NCI-H524 treated with DMSO at 0.1 percent for 48 hours (cell line): ENCODE measurements at regions not wholly inside any gene's neighbourhood (a gene's known extent, or its start where the extent isn't known, plus 50 kb on each side); places are given as distances from the start of the nearest gene placed in this dataset.

Experiments
- DNase-seq: peaks from one replicate; lab custom pipeline; 2025; lab: John Stamatoyannopoulos, UW

GRCh38 chr1:114342376-114342775 is 168.6 kb downstream of the TRIM33 start:
- no peak for DNase-seq

GRCh38 chr1:114341856-114342255 is 169.1 kb downstream of the TRIM33 start:
- no peak for DNase-seq

- DNase-seq = no peak
Measured at GRCh38 chr1:114341299-114341698, 169.7 kb downstream of the TRIM33 start.

DNA sequence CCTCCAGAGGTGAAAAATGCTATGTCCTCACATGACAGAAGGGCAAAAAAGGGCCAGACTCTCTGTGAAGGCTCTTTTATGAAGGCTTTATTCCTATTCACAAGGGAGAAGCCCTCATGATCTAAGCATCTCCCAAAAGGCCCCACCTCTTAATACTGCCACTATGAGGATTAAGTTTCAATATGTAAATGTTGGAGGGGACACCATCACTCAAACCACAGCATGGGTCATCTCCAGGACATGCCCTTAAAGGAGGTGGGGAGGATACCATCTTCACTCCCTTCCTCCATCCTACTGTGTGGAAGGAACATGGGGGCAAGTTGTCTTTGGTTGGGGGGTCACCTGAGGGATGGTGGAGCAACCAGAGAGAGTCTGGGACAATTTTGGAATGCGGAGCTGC is 170.1 kb downstream of the TRIM33 start:
- DNase-seq = no peak

DNA sequence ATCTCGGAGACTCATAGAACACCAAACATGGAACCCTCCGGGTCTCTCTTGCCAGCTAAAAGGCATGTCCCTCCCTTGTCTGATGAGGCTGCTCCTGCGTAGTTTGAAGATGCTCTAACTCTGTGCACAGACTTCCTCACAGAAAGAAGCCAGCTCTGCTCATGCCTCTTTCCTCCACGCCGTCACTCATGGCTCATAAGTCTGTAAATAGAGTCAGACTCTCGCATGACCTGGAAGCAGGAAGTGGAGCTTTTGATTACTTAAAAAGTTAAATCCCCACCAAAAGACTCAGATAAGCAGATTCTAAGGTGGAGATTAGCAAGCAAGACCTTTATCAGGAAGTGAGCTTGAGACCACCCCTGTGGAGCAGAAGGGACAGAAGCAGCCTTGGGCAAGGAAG is 171.6 kb downstream of the TRIM33 start:
- DNase-seq = no peak

- peak; percentile 19 for DNase-seq
Measured at GRCh38 chr1:114338191-114338890, 172.7 kb downstream of the TRIM33 start.

GRCh38 chr1:114337417-114337816 is 173.6 kb downstream of the TRIM33 start:
- no peak for DNase-seq

GRCh38 chr1:114336360-114336759 is 174.6 kb downstream of the TRIM33 start:
- DNase-seq = no peak

- no peak for DNase-seq
Measured at GRCh38 chr1:114335273-114335672, 175.7 kb downstream of the TRIM33 start.

DNA sequence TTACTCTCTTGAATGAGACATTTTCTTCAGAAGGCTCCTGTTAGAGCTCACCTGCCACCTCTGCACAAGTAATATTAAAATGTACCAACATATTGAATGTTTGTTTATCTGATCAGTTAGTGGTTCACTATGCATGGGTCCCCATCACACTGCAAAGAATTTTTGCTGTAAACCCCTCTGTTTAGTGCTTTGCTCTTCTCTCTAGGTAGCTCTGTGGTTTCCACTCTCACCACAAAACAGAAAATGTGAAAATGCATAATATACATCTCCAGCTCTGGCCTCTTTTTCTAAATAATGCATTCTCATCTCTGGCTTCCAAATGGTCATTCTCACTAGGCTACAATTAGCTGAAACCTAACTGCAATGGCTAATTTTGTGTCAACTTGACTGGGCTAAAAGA is 176.7 kb downstream of the TRIM33 start:
- DNase-seq = no peak

GRCh38 chr1:114333690-114334089 is 177.3 kb downstream of the TRIM33 start:
- DNase-seq = no peak

GRCh38 chr1:114331936-114332335 is 178.3 kb upstream of the SYT6 start:
- no peak for DNase-seq

DNA sequence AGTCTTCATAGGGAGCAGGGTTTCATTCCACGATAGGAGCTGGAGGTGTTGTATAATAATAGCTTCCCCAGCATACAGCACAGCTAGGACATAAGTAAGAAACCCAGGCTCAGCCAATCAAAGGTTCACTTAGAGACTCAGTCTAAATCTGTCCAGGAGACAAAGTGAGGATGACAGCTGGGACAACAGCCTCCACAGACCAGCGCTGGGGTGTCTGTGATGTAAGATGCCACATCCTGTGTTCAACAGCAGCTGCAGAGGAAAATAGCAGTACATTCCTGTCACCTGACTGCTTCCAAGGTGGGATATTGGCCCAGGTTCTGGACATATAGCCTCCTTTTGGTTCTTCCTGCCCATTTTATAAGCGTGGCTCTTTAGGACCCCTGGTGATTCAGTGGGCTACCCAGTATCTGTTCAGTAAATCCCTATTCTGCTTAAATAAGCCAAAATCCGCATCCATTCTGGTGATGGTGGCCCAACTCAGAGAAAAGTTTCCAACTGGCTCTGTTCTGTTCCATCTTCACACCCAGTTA is 176.8 kb upstream of the SYT6 start:
- no peak for DNase-seq

DNA sequence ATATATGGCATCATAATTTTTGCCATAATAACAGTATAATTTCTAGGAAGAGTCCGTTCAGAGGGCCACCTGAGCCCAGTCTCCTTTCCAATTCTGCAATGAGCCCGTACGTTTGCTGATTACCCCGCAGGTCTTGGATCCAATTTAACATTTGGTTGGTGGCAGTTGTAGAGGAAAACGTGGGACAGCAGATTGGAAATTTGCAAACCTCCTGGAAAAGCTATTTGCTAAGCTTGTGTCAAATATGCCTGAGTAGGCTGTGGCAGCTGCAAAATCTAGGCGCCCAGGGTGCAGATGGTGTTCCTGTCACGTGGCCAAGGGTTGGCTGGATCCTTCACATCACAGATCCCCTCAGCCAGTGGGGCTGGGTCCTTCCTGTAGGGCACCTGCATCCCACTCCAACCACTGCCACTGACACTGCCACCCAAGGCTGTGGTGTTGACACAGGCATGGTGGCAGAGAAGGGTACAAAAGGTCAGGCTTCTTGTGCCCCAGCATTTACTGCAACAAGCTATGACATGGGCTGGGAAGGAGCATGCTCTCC is 174.8 kb upstream of the SYT6 start:
- DNase-seq = peak; percentile 54

GRCh38 chr1:114324662-114324965 is 170.9 kb upstream of the SYT6 start:
- no peak for DNase-seq

DNA sequence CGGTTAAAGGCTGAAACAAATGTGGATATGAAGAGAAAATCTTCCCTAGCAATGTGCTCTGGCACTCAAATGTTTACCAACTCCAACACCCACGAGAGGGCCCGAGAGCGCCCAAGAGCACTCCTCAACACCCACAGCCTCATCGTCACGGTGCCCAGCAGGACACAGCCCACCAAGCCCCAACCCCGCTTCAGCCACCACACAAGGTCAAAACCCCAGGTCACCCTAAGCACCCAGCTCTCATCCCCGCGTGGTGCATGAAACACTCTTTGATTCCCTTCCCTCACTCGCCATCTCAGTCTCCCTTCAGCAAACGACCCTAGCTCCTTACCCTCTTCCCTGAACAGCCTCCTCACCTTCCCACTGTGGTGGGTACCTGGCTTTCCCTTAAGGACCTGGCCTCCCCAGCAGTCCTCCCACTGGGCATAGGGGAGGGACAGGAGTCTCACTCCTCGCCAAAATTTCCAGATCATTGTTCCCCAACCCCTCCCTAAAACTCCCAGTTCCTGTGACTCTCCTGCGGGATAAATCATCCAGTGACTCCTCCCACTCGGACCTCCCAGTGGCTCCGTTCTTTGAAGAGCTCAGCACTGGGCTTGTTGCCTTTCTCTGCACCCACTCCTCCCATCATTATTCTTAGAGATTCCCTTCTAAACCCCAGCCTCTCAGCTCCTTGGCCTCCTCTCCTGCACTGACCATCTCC is 170.4 kb upstream of the SYT6 start:
- DNase-seq = no peak

GRCh38 chr1:114322734-114323133 is 169.1 kb upstream of the SYT6 start:
- no peak for DNase-seq

GRCh38 chr1:114322207-114322606 is 168.5 kb upstream of the SYT6 start:
- no peak for DNase-seq

- DNase-seq = no peak
Measured at GRCh38 chr1:114320586-114320985, 166.9 kb upstream of the SYT6 start.

GRCh38 chr1:114319418-114319817 is 165.7 kb upstream of the SYT6 start:
- DNase-seq = no peak

DNA sequence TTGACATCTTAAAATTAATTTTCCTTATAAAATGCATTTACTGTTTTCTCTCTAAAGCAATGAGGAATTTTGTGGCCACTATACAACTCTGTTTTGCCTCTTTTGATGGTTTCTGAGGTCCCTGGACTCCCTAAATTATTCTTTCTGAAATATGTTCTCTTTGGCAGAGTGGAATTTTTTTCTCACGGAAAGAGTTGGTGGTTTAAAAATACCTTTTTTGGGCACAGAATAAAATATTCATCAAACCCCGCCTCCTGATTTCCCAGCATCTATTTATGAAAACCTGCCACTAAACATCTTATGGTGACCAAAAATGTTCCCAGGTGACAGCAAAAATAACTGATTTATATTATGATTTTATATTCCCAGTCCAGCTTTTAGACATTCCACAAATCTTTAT is 165.3 kb upstream of the SYT6 start:
- DNase-seq = no peak

DNA sequence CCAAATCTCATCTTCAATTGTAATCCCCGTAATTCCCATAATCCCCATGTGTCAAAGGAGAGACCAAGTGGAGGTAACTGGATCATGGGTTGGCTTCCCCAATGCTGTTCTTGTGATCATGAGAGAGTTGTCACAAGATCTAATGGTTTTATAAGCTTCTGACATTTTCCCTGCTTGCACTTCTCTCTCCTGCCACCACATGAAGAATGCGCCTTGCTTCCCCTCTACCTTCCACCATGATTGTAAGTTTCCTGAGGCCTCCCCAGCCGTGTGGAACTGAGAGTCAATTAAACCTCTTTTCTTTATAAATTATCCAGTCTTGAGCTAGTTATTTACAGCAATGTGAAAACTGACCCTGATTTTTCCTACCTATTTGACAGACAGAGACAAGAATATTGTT is 162.5 kb upstream of the SYT6 start:
- no peak for DNase-seq

DNA sequence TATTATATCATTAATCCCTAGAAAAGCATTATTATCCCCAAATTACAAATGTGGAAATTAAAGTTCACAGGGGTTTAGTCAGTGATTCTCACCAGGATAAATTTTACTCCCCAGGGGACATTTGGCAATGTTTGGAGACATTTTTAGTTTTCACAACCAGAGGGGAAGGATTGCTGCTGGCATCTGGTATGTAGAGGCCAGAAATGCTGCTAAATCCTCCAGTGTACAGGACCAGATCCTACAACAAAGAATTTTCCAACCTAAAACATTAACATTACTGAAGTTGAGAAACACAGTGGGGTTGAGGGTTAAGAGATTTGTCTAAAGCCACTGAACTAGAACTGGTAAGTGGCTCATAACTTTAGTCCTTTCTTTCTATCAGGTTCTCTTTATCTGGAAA is 162.0 kb upstream of the SYT6 start:
- no peak for DNase-seq

DNA sequence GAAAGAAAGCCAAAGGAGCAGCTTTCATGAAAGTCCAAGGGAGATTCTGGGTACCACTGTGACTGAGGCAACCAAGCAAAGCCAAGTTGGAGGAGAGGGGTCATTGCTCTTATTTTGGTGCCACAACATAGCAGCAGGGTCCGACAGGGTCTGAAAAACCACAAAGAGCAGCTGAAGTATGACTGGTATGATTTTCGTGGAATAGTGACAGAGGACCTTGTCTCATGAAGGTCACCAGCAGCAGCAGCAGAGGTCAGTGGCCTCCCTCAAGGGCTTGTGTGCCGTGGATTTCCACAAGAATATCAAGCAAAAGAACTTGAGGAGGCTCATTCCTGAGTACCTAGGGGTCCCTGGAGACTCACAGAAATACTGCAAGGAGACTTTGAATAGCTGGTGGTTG is 160.9 kb upstream of the SYT6 start:
- no peak for DNase-seq
